HEK293T (cell line): ENCODE measurements at regions not wholly inside any gene's neighbourhood (a gene's known extent, or its start where the extent isn't known, plus 50 kb on each side); places are given as distances from the start of the nearest gene placed in this dataset.

Experiments
- BHLHE40 ChIP-seq: fragments of 450-650 bp; IDR thresholded peaks from 2 replicates; pipeline ENCODE4 v1.6.1; 2016; ENCODE audit warnings: mild to moderate bottlenecking, moderate library complexity, borderline replicate concordance
- CTBP1 ChIP-seq: fragments of 450-650 bp; IDR thresholded peaks from 2 replicates; pipeline ENCODE4 v1.6.1; 2016; ENCODE audit warnings: borderline replicate concordance
- ELF4 ChIP-seq: fragments of 450-650 bp; IDR thresholded peaks from 2 replicates; pipeline ENCODE4 v1.6.1; 2017; ENCODE audit warnings: antibody characterized with exemption
- FOXA1 ChIP-seq: fragments of 450-650 bp; IDR thresholded peaks from 2 replicates; pipeline ENCODE4 v1.6.1; 2016; ENCODE audit warnings: mild to moderate bottlenecking
- FOXK2 ChIP-seq: fragments of 450-650 bp; IDR thresholded peaks from 2 replicates; pipeline ENCODE4 v1.6.1; 2016; ENCODE audit warnings: mild to moderate bottlenecking
- FOXM1 ChIP-seq: fragments of 450-650 bp; IDR thresholded peaks from 2 replicates; pipeline ENCODE4 v1.6.1; 2017; ENCODE audit warnings: mild to moderate bottlenecking, borderline replicate concordance
- HDGF ChIP-seq: fragments of 450-650 bp; IDR thresholded peaks from 2 replicates; pipeline ENCODE4 v1.6.1; 2017; ENCODE audit warnings: antibody characterized with exemption, borderline replicate concordance
- L3MBTL2 ChIP-seq: fragments of 450-650 bp; conservative IDR thresholded peaks from 2 replicates; pipeline ENCODE4 v1.6.1; 2016; ENCODE audit warnings: mild to moderate bottlenecking
- SP1 ChIP-seq: fragments of 450-650 bp; IDR thresholded peaks from 2 replicates; pipeline ENCODE4 v1.6.1; 2017
- SUZ12 ChIP-seq: fragments of 450-650 bp; IDR thresholded peaks from 2 replicates; pipeline ENCODE4 v1.6.1; 2016; ENCODE audit warnings: mild to moderate bottlenecking
- TARDBP ChIP-seq: fragments of 450-650 bp; IDR thresholded peaks from 2 replicates; pipeline ENCODE4 v1.6.1; 2016
- ZNF384 ChIP-seq: fragments of 450-650 bp; IDR thresholded peaks from 2 replicates; pipeline ENCODE4 v1.6.1; 2016

DNA sequence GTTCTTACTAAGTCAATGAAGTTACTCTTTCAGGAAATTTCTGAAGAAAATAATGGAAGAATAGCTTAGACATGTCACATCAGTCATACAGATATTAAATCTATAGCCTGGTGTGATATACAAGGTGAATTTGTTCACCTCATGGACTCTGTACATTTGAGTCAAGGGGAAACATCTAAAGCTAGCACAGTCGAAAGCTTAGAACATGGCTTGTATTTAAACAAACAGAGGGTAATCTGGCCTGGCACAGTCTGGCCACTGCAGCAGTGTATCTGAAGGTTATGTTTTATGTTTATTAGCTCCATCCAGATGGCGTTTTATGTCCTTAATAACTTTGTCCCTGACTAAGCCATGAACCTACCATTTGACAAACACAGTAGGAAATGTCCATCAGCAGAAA is 817.3 kb downstream of the SATB2 start:
- TF ChIP-seq BHLHE40 (no peak), ZNF384 (no peak), FOXM1 (no peak), SUZ12 (no peak), FOXA1 (no peak), TARDBP (no peak), L3MBTL2 (no peak), HDGF (no peak), SP1 (no peak), ELF4 (no peak), FOXK2 (no peak), CTBP1 (no peak)
